ENCODE measurements at regions not wholly inside any gene's neighbourhood (a gene's known extent, or its start where the extent isn't known, plus 50 kb on each side); places are given as distances from the start of the nearest gene placed in this dataset.
"Not testable (repeated sequence)": the region's sequence is repeated elsewhere in the genome, so short reads cannot be mapped to it uniquely, and the experiment has no call there.

- no peak overlapping the region for H3K27ac ChIP-seq
- no peak for DNase-seq
- no peak for TF ChIP-seq CTCF (IDR thresholded peaks at IDR 0.05)
- TF ChIP-seq POLR2A (IDR thresholded peaks at IDR 0.05) = no peak
- H3K9me3 ChIP-seq = no peaks in the 10 kb centered on the region
- no peak overlapping the region for H3K4me3 ChIP-seq
- no peaks in the 10 kb centered on the region for H3K4me1 ChIP-seq
- no peaks in the 10 kb centered on the region for H3K36me3 ChIP-seq
- H3K27me3 ChIP-seq = no peaks in the 10 kb centered on the region
- intact Hi-C loops (cut with DNase I; ENCODE audit: low total_unique reads) = no loop called here
Measured at GRCh38 chr9:78097541-78097940, 65.9 kb upstream of the GNAQ start.

GRCh38 chr9:78091731-78092130 lies 60.1 kb upstream of the GNAQ start:
- Histone ChIP-seq H3K27me3 (no peaks in the 10 kb centered on the region), H3K27ac (no peak overlapping the region), H3K4me1 (no peaks in the 10 kb centered on the region), H3K36me3 (no peaks in the 10 kb centered on the region), H3K4me3 (no peak overlapping the region), H3K9me3 (no peaks in the 10 kb centered on the region)
- intact Hi-C loops (cut with DNase I; ENCODE audit: low total_unique reads) = no loop called here
- TF ChIP-seq CTCF (IDR thresholded peaks at IDR 0.05) (no peak), POLR2A (IDR thresholded peaks at IDR 0.05) (no peak)
- DNase-seq = no peak

- no peak for DNase-seq
- intact Hi-C loops (cut with DNase I; ENCODE audit: low total_unique reads) = no loop called here
- H3K36me3 ChIP-seq = no peaks in the 10 kb centered on the region
- H3K9me3 ChIP-seq = no peaks in the 10 kb centered on the region
- no peak overlapping the region for H3K4me3 ChIP-seq
- H3K4me1 ChIP-seq = no peaks in the 10 kb centered on the region
- H3K27ac ChIP-seq = no peak overlapping the region
- H3K27me3 ChIP-seq = no peaks in the 10 kb centered on the region
- TF ChIP-seq POLR2A (IDR thresholded peaks at IDR 0.05) = no peak
- no peak for TF ChIP-seq CTCF (IDR thresholded peaks at IDR 0.05)
Measured at GRCh38 chr9:78089111-78089510, 57.5 kb upstream of the GNAQ start.

GRCh38 chr9:78088190-78088589 lies 56.6 kb upstream of the GNAQ start:
- H3K27ac ChIP-seq; H3K27me3 ChIP-seq; H3K36me3 ChIP-seq; H3K4me3 ChIP-seq; H3K9me3 ChIP-seq; intact Hi-C loops (cut with DNase I; ENCODE audit: low total_unique reads); DNase-seq; H3K4me1 ChIP-seq: not testable (repeated sequence)
